Uterus (tissue), 2 donors: ENCODE measurements at regions not wholly inside any gene's neighbourhood (a gene's known extent, or its start where the extent isn't known, plus 50 kb on each side); places are given as distances from the start of the nearest gene placed in this dataset.

Experiments
- POLR2A ChIP-seq, 2 donors: fragments of 450-650 bp; IDR thresholded peaks; one replicate each; pipeline ENCODE4 v1.6.1; 2016; ENCODE audit warnings: antibody characterized with exemption in 2 of 2, mild to moderate bottlenecking in 1 of 2, moderate library complexity in 1 of 2
- TF ChIP-seq, protein P1 (sequence below), 4 experiments: fragments of 200-600 bp in 2 of 4; fragments of 450-650 bp in 2 of 4; sonication (generic) in 2 of 4; IDR thresholded peaks; one replicate each; pipeline ENCODE4 v1.5.1; 2016 to 2019; ENCODE audit warnings: antibody characterized with exemption in 4 of 4, mild to moderate bottlenecking in 2 of 4, moderate library complexity in 1 of 4

- TF ChIP-seq, protein P1, sequence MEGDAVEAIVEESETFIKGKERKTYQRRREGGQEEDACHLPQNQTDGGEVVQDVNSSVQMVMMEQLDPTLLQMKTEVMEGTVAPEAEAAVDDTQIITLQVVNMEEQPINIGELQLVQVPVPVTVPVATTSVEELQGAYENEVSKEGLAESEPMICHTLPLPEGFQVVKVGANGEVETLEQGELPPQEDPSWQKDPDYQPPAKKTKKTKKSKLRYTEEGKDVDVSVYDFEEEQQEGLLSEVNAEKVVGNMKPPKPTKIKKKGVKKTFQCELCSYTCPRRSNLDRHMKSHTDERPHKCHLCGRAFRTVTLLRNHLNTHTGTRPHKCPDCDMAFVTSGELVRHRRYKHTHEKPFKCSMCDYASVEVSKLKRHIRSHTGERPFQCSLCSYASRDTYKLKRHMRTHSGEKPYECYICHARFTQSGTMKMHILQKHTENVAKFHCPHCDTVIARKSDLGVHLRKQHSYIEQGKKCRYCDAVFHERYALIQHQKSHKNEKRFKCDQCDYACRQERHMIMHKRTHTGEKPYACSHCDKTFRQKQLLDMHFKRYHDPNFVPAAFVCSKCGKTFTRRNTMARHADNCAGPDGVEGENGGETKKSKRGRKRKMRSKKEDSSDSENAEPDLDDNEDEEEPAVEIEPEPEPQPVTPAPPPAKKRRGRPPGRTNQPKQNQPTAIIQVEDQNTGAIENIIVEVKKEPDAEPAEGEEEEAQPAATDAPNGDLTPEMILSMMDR (IDR thresholded peaks at IDR 0.05): no peak
- no peak for TF ChIP-seq POLR2A (IDR thresholded peaks at IDR 0.05)
Observed at GRCh38 chr9:80013891-80014290, 442.1 kb downstream of the TLE4 start.
